ENCODE measurements at regions not wholly inside any gene's neighbourhood (a gene's known extent, or its start where the extent isn't known, plus 50 kb on each side); places are given as distances from the start of the nearest gene placed in this dataset.

DNA sequence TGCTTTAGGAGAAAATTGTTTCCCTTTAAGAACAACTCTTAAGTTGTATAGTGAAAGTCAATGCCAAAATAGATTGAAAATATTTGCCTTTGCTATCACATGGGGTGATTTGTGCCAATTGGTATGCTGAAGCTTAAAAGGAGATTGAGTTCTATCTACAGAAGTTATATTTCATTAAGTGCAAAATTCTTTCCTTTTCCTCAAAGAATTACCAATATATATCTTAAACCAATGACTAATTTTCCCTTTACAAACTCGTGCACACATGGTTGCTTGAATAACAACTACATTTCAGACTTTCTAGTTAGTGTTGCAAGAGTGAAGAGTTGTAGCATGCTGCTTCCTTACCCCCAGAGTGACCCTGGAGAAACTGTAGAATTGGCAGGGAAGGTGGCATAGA, 990.0 kb upstream of the PABPC4L start:
- no peak for TF ChIP-seq GATA1 (IDR thresholded peaks at IDR 0.05; ENCODE audit: low read depth, low read length)
- no peak for TF ChIP-seq POLR2A (IDR thresholded peaks at IDR 0.05; ENCODE audit: low read length)
- no peak for DNase-seq

DNA sequence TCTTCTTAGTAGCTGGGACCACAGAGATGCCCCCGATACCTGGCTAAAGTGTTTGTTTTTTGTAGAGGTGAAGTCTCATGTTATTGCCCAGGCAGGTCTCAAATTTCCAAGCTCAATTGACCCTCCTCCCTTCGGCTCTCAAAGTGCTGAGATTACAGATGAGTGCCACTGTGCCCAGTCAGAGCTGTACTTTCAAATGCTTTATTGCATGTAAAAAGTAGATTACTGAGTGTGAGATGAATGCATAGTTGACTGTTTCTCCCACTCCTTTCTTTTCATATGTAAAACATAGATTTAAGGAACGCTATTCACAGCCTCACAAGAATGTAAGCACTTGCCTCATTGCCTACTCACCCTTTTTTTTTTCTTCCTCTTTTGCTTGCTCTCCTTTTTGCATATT, 984.4 kb upstream of the PABPC4L start:
- no peak for DNase-seq

GRCh38 chr4:135185256-135185655, 983.7 kb upstream of the PABPC4L start:
- no peak for DNase-seq
- no peak for TF ChIP-seq GATA1 (IDR thresholded peaks at IDR 0.05; ENCODE audit: low read depth, low read length)
- TF ChIP-seq POLR2A (IDR thresholded peaks at IDR 0.05; ENCODE audit: low read length): no peak

More for the DNA sequence above, 984.4 kb upstream of the PABPC4L start:
- TF ChIP-seq GATA1 (IDR thresholded peaks at IDR 0.05; ENCODE audit: low read depth, low read length) (no peak), POLR2A (IDR thresholded peaks at IDR 0.05; ENCODE audit: low read length) (no peak)

GRCh38 chr4:135184715-135185114, 983.1 kb upstream of the PABPC4L start:
- TF ChIP-seq GATA1 (IDR thresholded peaks at IDR 0.05; ENCODE audit: low read depth, low read length) (no peak), POLR2A (IDR thresholded peaks at IDR 0.05; ENCODE audit: low read length) (no peak)
- no peak for DNase-seq

GRCh38 chr4:135177321-135177720, 975.7 kb upstream of the PABPC4L start:
- no peak for TF ChIP-seq GATA1 (IDR thresholded peaks at IDR 0.05; ENCODE audit: low read depth, low read length)
- TF ChIP-seq POLR2A (IDR thresholded peaks at IDR 0.05; ENCODE audit: low read length): no peak
- no peak for DNase-seq

DNA sequence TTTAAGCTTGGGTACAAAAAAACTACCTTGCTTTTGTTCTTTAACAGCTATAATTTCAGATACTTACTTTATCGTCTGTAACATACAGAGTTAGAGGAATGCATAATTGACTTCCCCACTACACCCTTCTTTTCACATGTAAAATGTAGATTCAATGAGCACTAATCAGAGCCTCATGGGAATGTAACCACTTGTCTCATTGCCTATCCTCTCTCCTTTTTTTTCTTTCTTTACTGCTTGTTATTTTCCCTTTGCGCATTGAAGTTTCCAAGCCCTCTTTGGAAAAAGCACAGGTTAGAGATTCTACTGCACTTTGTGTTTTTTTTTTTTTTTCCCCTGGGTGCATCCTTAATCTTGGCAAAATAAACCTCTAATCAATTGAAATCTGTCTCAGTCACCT, 965.1 kb upstream of the PABPC4L start:
- DNase-seq: no peak
- TF ChIP-seq POLR2A (IDR thresholded peaks at IDR 0.05; ENCODE audit: low read length) (no peak), GATA1 (IDR thresholded peaks at IDR 0.05; ENCODE audit: low read depth, low read length) (no peak)

GRCh38 chr4:135164601-135165000, 963.0 kb upstream of the PABPC4L start:
- no peak for DNase-seq
- TF ChIP-seq POLR2A (IDR thresholded peaks at IDR 0.05; ENCODE audit: low read length) (no peak), GATA1 (IDR thresholded peaks at IDR 0.05; ENCODE audit: low read depth, low read length) (no peak)

GRCh38 chr4:135144498-135144897, 942.9 kb upstream of the PABPC4L start:
- DNase-seq: no peak
- TF ChIP-seq GATA1 (IDR thresholded peaks at IDR 0.05; ENCODE audit: low read depth, low read length): no peak
- no peak for TF ChIP-seq POLR2A (IDR thresholded peaks at IDR 0.05; ENCODE audit: low read length)

DNA sequence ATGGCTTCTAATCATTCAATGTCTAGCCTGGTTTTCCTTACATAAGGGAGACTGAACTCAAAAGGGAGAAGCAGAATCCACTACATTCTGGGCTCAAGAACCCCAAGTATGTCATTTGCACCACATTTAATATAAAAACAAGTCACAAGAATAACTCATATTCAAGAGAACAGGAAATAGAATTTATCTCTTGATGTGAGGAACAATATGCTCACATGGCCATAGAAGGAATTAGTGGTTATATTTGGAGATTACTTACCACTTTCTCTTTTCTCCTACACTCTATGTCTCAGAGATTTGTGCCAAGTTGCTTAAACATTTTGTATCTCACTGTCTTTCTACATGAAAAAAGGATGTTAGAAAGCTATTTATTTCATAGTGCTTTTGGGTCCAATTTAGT, 922.6 kb upstream of the PABPC4L start:
- DNase-seq: no peak
- TF ChIP-seq GATA1 (IDR thresholded peaks at IDR 0.05; ENCODE audit: low read depth, low read length) (no peak), POLR2A (IDR thresholded peaks at IDR 0.05; ENCODE audit: low read length) (no peak)

DNA sequence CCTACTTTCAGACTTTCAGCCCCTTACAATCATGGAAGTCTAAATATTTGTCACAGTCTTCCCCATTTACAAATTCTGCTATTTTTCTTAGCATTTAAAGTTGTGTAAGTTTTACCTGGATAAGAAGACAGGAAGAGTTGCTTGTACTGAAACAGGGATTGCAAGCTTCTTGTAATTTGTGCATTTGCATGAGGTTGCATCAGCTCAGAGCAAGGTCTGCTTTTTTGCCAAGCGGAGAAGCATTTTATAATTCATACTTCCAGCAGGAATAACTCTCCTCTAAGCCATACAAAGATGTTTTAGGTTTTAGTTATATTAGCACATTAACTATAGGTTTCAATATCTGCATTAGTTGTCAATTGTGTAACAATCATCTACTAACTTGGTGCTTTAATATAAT, 922.0 kb upstream of the PABPC4L start:
- TF ChIP-seq GATA1 (IDR thresholded peaks at IDR 0.05; ENCODE audit: low read depth, low read length) (no peak), POLR2A (IDR thresholded peaks at IDR 0.05; ENCODE audit: low read length) (no peak)
- no peak for DNase-seq

DNA sequence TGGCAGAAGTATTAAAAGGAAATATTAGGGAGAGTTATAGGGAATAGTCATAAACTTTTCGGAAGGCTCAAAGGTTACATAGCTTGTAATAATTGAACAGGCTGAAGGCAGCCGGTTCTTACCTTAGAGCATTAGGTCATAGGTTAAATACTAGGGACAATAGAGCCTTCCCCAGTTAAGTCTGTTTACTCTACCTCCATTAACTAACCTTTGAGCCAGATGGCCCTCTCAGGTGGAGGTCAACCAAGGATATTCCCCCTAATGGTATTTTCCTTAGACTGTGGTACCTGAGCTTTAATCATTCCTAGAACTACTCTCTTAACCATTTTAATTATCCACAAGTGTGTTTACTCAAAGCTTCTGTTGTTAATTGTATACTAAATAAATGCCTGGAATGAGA, 920.9 kb upstream of the PABPC4L start:
- TF ChIP-seq GATA1 (IDR thresholded peaks at IDR 0.05; ENCODE audit: low read depth, low read length): no peak
- TF ChIP-seq POLR2A (IDR thresholded peaks at IDR 0.05; ENCODE audit: low read length): no peak
- DNase-seq: no peak

- TF ChIP-seq POLR2A (IDR thresholded peaks at IDR 0.05; ENCODE audit: low read length): no peak
- TF ChIP-seq GATA1 (IDR thresholded peaks at IDR 0.05; ENCODE audit: low read depth, low read length): no peak
- no peak for DNase-seq
Observed at GRCh38 chr4:135120195-135120594, 918.6 kb upstream of the PABPC4L start.

DNA sequence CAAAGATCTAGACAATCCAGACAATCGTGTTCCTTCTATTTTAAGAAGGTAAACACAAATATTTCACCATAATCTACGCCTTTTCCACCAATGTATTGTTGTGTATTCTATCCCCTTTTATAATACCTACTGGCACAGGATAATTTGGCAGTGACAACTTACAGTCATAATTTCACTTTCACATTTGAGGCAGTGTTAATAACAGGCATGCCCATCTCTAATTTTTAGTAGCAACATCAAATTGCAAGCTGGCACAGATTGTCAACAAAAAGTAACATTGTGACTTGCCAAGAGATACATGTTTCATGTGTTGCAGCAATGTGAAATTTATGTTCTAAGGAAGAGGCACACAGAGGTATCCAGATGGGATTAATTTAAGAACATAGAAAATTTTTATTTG, 912.5 kb upstream of the PABPC4L start:
- no peak for DNase-seq
- TF ChIP-seq GATA1 (IDR thresholded peaks at IDR 0.05; ENCODE audit: low read depth, low read length) (no peak), POLR2A (IDR thresholded peaks at IDR 0.05; ENCODE audit: low read length) (no peak)

DNA sequence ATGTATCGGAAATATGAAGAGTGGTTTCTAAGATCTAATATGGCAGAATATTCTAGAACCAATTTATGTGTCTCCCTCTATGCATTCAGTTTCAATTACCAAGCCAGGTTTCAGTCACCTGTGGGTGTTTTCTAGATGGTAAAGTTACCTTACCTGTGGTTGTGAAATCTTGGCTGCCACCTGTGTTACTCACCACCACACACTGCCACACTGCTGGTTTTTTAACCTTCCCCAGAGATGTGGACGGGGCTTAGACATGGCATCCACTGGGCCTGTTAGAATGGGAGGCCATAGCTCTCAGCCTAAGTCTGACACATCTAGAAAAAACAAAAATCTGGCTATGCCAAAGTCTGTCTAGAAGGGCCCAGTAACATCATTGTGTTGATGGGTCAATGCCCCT, 896.5 kb upstream of the PABPC4L start:
- DNase-seq: no peak
- TF ChIP-seq GATA1 (IDR thresholded peaks at IDR 0.05; ENCODE audit: low read depth, low read length): no peak
- TF ChIP-seq POLR2A (IDR thresholded peaks at IDR 0.05; ENCODE audit: low read length): no peak

DNA sequence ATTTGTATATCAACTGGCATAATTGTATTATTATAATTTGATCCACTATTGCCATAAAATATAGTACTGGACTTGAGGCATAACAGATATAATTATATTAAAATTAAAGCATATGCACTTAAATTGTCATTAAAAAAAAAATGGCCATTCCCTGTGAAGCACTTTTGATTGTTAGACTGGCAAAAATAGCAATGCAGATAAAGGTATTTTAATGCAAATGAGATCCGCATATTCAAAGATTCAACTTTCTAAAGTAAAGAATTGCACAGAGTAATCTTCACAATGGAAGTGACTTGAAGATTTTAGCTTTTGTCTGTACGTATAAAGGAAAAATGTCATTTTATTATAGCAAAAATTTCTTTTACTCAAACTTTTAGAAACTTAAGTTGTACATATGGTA, 871.8 kb upstream of the PABPC4L start:
- no peak for DNase-seq
- TF ChIP-seq POLR2A (IDR thresholded peaks at IDR 0.05; ENCODE audit: low read length): no peak
- TF ChIP-seq GATA1 (IDR thresholded peaks at IDR 0.05; ENCODE audit: low read depth, low read length): no peak

DNA sequence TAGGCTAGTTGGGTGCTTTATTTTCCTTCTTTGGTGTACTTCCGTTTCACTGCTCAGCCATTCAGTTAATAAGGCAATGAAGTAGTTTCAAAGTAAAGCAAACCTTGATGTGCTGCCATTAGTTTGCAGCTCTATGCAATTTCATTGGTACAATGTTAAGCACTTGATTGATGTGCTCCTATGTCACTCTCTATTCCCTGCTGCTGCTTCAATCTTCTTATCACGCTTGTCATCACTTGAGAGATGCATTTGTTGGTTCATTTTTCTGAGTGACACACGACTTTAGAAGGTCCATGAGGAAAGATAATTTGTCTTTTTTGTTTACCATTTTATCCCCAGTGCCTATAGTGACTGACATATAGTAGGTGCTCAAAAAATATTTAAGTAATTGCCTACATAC, 871.0 kb upstream of the PABPC4L start:
- DNase-seq: no peak
- TF ChIP-seq GATA1 (IDR thresholded peaks at IDR 0.05; ENCODE audit: low read depth, low read length) (no peak), POLR2A (IDR thresholded peaks at IDR 0.05; ENCODE audit: low read length) (no peak)
